Activated CD4-positive, alpha-beta T cell treated with anti-CD3 and anti-CD28 coated beads for 4 hours (primary cell): ENCODE measurements at regions not wholly inside any gene's neighbourhood (a gene's known extent, or its start where the extent isn't known, plus 50 kb on each side); places are given as distances from the start of the nearest gene placed in this dataset.

Experiments
- DNase-seq, 2 donors: peaks; one replicate each; pipeline ENCODE4 v3.0.0-alpha.2; 2020

DNA sequence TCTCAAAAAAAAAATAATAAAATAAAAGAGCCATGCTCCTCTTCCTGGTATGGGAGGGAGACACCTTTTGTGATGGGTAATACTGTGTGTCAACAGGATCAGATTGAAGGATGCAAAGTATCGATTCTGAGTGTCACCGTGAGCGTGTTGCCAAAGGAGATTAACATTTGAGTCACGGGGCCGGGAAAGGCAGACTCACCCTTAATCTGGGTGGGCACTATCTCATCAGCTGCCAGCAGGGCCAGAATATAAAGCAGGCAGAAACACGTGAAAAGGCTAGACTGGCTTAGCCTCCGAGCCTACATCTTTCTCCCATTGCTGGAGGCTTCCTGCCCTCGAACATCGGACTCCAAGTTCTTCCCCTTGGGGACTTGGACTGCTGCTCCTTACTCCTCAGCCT, 95.4 kb downstream of the SHOX start:
- DNase-seq: no peak

DNA sequence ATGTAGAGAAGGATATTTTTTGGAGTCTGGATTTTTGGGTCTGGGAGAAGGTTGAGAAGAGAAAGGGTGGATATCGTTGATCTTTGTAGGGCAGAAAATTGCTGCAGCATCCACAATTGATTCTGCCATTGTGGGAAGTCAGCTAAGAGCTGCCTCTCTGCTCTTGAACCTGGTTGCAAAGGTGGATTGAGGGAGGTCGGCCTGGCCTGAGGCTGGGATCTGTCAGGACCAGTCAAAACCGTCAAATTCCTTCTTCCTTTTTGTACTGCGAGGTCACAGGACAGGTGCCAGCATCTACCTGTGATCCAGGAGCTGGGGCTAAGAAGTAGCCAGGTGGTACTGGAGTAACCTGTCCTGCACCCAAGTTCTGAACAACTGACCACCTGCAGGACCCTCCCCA, 93.7 kb downstream of the SHOX start:
- no peak for DNase-seq

DNA sequence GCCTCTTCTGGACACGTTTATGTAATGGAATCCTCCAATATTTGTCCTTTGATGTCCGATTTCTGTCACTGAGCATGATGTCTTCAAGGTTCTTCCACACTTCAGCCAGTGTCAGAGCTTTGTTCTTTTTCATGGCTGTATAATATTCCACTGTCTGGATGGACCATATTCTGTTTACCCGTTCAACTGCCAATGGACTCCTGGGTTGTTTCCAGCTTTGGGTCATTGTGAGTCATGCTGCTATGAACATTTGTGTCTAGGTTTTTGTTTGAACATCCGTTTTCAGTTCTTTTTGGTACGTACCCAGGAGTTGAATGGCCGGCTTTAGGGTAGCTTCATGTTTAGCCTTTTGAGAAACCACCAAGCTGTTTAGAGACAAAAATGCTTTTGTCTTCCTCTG, 93.2 kb downstream of the SHOX start:
- no peak for DNase-seq

DNA sequence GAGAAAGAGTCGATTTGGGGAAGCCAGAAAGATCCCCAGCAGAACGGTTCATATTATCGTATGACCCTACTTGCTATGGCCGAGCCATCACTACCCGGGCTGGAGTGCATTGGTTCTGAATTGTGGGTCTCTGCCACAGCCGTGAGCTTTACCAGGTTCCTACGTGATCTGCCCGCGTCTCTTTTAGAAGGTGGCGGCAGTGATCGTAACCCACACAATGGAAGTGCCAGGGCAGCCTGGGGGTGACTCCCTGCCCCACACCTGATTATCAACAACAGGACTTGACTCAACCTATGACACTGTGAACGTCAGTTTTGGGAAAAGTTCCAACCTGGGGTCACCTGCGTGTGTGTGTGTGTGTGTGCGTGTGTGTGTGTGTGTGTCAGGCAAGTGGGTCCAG, 90.8 kb downstream of the SHOX start:
- DNase-seq: no peak

DNA sequence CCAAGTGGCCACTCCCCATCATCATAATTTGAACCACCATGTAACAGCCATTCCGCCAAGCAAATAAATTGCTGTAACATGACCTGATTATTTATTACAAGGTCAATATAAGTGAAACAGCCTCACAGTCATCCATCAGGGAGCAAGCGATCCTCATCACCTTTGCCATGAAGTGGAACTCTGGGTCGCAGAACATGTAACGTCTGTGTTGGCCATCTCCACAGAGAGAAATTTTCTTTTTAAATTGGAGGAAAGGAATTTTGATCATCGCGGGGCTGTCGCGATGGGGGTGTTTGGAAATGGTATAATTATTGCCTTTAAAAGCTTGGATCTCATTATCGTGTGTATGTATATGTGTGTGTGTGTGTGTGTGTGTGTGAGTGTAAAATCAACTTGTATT, 90.2 kb downstream of the SHOX start:
- no peak for DNase-seq

DNA sequence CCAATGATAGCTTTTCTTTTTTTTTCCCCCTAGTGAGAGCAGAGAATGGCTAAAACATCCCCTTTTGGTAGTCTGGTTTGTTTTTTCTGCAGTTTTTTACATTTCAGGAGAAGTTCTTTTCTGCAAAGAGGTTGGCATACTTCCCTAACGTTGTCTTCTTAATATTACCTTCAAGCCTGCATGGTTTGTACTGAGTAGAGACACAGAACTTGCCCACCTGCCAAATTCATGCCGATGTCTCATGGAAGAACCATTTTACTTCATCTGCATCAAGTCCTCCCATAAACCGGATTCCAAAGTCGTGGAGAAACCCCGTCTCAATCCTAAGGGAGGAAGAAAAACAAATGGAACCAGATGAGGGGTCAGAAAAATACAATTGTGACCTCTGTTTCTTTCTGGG, 89.7 kb downstream of the SHOX start:
- no peak for DNase-seq

DNA sequence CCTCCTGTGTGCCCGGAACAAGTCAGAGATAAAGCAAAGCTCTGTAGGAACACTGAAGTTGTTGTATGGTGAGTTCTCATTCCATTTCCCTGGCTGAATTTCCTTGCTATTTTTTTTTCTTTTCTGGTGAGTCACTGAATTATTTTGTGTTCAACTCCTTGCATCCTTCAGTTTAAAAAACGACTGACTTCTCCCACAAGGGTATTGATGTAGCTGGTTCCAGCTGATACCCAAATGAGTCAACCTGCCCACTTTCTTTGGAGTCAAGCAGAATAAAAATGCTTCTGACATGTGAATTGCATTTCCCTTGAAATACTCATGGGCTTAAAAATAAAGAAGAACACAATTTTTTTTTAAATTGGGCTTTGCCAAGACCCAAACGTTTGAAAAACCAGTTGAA, 85.5 kb downstream of the SHOX start:
- DNase-seq: no peak

DNA sequence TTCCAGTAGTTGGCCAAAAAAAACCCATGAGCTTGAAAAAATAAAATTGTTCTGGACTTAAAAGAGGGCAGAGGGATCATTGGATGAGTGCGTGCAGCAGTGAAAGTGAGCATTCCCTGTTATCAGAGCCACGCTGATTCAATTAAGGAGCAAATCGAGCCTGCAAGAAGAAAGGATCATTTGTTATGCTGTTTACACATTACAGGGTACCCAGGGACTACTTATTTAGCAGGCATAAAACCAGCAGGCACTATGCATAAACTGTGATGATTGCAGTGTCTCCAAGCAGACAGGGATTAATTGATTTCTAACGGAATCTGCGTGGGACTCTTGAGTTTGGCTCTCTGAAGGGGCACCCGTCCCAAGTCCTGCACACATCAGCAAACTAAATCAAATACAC, 83.5 kb downstream of the SHOX start:
- no peak for DNase-seq
